Stimulated activated CD8-positive, alpha-beta memory T cell treated with anti-CD3 and anti-CD28 coated beads, Interleukin-2, amount 100 ng/mL, for 1 hour (primary cell): ENCODE measurements at regions not wholly inside any gene's neighbourhood (a gene's known extent, or its start where the extent isn't known, plus 50 kb on each side); places are given as distances from the start of the nearest gene placed in this dataset.
"Not testable (repeated sequence)": the region's sequence is repeated elsewhere in the genome, so short reads cannot be mapped to it uniquely, and the experiment has no call there.

ENCODE experiments used
- DNase-seq, 2 donors: peaks; one replicate each; pipeline ENCODE4 v3.0.0-alpha.2; 2020; ENCODE audit warnings: low read depth in 2 of 2

- DNase-seq, result no peak
Observed at GRCh38 chr3:28575746-28576613, 227.4 kb upstream of the AZI2 start.

DNA sequence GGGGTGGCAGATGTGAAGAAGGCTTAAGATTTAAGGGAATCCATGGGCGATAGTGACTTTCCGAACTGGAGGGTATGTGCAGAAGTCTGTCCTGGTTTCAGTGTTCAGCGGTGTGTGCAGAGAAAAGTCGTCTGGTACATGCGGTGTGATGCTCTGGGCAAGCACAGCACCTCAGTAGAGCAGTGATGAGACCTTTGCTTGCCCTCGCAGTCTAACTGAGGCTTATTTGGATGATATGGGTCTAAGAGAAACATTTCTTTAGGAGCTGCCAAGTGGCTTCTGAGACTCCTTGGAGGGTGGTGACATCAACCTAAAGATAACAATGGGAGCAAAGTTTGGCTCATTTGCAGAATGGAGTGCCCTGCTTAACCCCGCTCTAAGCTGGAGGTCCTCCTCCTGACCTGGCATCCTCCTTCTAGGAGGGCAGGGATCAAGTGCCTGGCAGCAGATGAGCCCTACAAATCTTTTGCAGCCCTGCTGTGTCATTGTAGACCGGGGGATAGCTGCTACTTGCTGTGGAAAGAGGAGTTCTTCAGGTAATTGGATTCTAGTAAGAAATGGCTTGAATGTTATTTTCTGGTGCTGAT, 228.1 kb upstream of the AZI2 start:
- no peak for DNase-seq

DNA sequence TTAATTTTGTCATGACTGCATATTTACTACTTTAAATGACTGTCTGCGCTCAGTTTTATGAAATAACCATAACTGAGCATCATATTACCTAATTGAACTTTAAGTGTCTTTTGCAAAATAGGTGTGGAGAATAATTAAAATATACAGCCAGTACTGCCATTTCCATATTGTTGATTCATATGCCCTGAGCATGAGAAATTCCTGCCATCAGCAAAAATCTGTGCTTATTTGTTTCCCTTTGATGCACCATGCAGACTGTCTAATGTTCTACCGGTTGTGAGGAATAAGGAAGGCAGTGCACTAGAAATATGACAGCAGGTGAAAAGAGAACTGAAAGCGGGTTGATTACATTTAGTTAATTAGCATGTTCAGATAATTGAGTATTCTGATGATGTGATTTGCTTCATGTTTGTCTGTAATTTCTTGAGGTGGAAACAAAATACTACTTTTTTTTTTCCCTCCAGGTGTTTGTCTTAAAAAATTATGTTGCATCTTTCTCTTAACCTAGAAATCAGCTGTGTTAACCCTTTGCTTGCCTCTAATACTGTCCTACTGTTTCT, 229.4 kb upstream of the AZI2 start:
- DNase-seq, result no peak

DNA sequence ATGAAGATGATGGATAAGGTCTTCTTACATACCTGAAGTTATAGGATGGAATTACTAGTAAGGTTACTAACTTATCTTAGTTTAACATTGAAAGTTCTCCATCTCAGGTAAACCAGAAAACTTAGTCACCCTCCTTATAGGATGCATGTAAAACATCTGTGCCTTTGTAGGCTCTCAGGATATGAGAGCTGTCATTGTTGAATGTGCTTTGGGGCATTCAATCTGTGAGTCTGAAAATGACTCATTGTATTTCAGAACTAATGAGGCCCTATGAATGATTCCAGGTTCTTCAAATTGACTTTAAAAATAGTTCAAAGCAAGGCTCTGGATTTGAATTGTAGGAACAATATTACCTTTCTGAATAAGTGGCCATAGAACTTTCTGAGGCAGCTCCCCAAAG, 237.7 kb upstream of the AZI2 start:
- no peak for DNase-seq

- DNase-seq, result no peak
Observed at GRCh38 chr3:28587723-28588122, 239.1 kb upstream of the AZI2 start.

DNA sequence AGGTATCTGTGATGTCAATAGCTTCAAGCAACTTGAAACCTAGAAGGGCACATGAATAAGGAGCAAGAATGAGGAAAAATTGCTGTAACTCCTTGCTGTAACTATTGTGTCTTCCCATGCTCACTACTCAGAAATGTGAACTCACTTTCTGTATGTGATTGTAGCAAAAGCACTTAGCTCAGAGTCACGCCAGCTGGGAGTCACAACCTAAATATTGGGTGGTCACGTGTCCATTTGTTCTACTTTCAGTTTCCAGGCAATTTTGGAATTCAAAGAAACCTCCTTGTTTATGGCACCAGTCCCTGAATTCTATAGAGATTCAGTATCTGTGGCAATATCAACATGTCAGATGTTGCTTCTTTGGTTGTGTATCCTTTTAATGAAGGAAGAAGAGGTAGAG, 241.6 kb upstream of the AZI2 start:
- no peak for DNase-seq

- DNase-seq, result no peak
Observed at GRCh38 chr3:28590860-28591259, 242.2 kb upstream of the AZI2 start.

DNA sequence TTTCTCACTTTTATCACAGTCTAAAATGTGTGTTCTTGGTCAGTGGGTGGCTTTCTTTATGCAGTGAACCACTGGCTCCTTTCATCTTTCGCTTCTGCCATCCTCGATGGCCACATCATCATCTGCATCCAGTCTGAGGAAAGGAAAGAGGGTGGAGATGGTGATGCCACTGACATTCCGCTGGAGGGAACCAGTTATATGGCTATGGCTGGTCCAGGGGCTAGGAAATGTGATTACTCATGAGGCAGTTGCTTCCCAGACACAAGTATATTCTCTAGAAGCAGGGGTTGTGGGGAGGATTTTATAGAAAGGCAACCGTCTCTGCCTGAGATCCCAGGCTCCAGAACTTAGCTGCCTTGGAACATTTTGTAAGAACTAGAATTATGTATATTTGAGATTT, 246.7 kb upstream of the AZI2 start:
- DNase-seq, result no peak

- DNase-seq, result no peak
Observed at GRCh38 chr3:28597452-28597851, 248.8 kb upstream of the AZI2 start.

GRCh38 chr3:28598165-28598564, 249.5 kb upstream of the AZI2 start:
- no peak for DNase-seq

DNA sequence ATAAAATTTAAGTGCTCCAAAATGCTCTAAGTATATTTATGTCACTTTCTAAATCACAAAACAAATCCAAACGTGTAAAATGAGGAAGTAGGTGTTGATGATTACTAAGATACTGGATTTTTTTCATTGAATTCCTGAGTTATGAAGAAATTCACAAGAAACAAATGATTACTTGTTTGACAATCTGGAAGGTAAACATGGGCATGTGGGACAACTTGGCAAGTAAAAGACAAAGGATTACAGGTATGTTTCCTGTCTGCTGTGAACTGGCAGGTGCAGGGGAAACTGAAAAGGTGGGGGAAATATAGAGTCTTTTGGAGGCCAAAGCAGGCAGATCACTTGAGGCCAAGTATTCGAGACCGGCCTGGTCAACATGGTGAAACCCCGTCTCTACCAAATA, 252.7 kb upstream of the AZI2 start:
- DNase-seq, result no peak

GRCh38 chr3:28606283-28606682, 257.7 kb upstream of the AZI2 start:
- no peak for DNase-seq

GRCh38 chr3:28612232-28612631, 263.6 kb upstream of the AZI2 start:
- no peak for DNase-seq

GRCh38 chr3:28613511-28614106, 265.0 kb upstream of the AZI2 start:
- DNase-seq, result no peak

DNA sequence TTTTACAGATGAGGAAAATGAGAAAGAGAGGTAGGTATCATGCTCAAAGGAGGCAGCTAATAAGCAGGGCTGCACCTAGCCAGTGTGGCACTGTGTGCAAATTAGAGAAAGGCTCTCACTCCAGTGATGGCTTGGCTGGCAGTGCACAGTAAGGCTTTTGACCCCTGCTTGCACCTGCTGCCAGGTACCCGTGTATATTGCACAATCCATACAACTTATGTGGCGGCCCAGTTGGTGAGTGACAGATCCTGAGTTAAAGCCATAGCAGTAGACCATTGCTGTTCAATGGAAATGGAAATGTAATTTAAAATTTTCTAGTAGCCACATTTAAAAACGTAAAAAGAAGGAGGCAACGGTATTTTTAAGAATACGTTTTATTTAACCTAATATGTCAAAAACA, 266.4 kb upstream of the AZI2 start:
- DNase-seq, result no peak

DNA sequence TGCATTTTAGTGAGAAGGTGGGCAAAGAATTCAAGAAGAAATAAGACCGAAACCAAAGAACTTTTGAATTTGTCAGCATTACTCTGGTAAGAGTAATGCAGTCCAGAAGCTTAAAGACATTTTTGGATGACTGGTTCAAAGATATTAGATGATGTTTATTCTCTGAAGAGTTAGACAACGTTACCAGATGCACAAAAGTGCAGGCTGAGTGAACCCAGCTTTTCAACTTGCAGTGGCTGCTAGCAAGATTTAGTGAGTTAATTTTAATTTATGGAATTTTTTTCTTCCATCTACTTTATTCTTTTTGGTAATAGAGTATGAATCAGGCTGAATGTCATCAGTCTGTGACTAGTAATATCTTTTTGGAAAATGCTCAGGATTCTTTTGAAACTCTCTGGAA, 267.3 kb upstream of the AZI2 start:
- no peak for DNase-seq

DNA sequence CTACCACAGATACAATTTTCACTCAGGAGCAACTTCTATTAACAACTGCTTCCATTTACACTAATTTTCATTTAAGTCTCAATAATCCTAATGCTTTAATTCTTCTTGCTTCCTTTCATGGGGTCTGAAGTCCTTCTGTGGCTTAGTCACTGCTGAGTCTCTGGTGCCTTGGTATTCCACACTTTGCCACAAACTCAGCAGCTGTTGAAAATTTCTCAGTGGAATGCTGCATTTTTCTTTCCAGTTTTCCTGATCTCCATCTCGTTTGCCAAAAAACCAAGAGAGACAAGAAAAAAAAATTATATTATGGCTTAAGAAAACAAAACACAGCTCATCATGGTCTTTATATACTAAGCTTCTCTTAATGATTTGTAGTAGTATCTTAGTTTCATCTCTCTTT, 269.2 kb upstream of the AZI2 start:
- DNase-seq, result no peak

DNA sequence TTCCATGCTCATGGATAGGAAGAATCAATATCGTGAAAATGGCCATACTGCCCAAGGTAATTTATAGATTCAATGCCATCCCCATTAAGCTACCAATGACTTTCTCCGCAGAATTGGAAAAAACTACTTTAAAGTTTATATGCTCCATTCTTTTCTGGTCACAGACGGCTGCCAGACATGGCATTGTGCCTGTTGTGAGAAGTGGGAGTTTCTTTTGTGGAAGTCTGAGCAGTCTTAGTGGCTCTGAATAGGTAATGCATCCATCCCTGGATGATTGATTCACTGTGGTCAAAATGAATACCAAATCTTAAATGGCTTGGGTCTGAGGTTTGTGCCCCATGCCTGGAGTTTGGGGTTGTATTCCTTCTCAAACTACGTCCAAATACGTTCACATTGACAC, 274.5 kb upstream of the AZI2 start:
- DNase-seq, result no peak

GRCh38 chr3:28624084-28624483, 275.5 kb upstream of the AZI2 start:
- no peak for DNase-seq

GRCh38 chr3:28627843-28628242, 279.2 kb upstream of the AZI2 start:
- DNase-seq, result not testable (repeated sequence)

DNA sequence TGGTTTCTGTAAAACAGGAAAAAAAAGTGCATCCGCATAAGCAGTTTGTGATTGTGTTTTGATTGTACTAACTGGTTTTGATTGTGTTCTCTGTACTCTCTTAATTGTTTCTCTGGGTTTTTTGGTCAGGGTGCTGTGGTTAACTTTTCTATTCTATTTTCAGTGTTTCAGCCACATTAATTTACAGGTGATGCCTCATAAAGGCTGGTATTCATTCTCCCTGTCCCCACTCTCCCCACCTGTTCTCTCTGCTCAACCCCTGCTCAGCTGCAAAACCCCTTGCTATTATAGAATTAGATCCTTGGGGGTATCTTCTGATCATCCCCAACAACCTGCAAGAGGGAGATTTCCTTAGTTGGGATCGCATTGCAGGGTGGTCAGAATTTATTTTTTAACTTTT, 285.4 kb upstream of the AZI2 start:
- DNase-seq, result no peak

GRCh38 chr3:28637742-28638141, 289.1 kb upstream of the AZI2 start:
- no peak for DNase-seq

DNA sequence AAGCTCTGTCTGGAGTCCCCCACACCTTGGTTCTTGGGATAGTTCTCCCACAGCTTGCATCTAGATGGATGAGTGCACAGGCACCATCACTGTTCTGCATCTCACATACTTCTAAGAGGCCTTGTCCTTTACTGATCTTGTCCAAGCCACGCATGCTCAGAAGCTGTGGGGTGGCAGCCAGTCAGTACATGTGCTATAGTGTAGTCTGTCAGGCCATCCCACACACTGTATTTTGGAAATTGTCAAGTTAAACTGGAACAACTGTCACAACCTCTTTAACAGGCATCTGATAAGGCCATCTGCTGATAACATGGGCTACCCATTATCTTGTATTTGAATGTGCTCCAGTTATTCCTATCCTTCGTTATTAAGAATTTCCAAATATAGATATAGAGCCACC, 296.5 kb upstream of the AZI2 start:
- DNase-seq, result no peak
